Esophagus squamous epithelium (tissue), 4 donors: ENCODE measurements at regions not wholly inside any gene's neighbourhood (a gene's known extent, or its start where the extent isn't known, plus 50 kb on each side); places are given as distances from the start of the nearest gene placed in this dataset.

Experiments used
- CTCF ChIP-seq, 6 experiments: fragments of 450-650 bp in 4 of 6; fragments of 200-600 bp in 2 of 6; sonication (generic) in 2 of 6; IDR thresholded peaks; one replicate each; pipeline ENCODE4 v1.5.1; 2016 to 2019; ENCODE audit warnings: antibody characterized with exemption in 6 of 6, mild to moderate bottlenecking in 4 of 6, moderate library complexity in 4 of 6
- POLR2A ChIP-seq, 4 donors: fragments of 450-650 bp; IDR thresholded peaks; one replicate each; pipeline ENCODE4 v1.6.1; 2017; ENCODE audit warnings: antibody characterized with exemption in 4 of 4, mild to moderate bottlenecking in 4 of 4, moderate library complexity in 3 of 4

GRCh38 chr15:79198461-79198860, 84.1 kb upstream of the ANKRD34C start:
- TF ChIP-seq POLR2A (IDR thresholded peaks at IDR 0.05) = no peak
- TF ChIP-seq CTCF (IDR thresholded peaks at IDR 0.05) = no peak
